AG04450 (cell line): ENCODE measurements at regions not wholly inside any gene's neighbourhood (a gene's known extent, or its start where the extent isn't known, plus 50 kb on each side); places are given as distances from the start of the nearest gene placed in this dataset.
A peak's percentile ranks its signal among the peaks of the same experiment; 100 is the strongest.

Experiments
- CTCF ChIA-PET: fragments of 300-600, 350-600 bp; formaldehyde crosslinking; extraction: SDS; loops from one replicate; lab custom pipeline; 2022; ENCODE audit warnings: antibody characterized with exemption, inconsistent platforms; lab: Charles Lee
- POLR2A ChIA-PET: fragments of 350-600 bp; formaldehyde crosslinking; extraction: SDS; loops from one replicate; lab custom pipeline; 2021; ENCODE audit warnings: antibody characterized with exemption, inconsistent platforms; lab: Yijun Ruan, JAX
- DNase-seq: peaks from one replicate; pipeline ENCODE4 v3.0.0-alpha.2; 2011; ENCODE audit warnings: low read depth, low spot score
- H3K27ac ChIP-seq: one replicate; pipeline ENCODE4 v1.5.1; 2012; ENCODE audit warnings: low read depth, low read length, control low read depth
- H3K27me3 ChIP-seq: one replicate; pipeline ENCODE4 v1.6.0; 2012; ENCODE audit warnings: low read length; ENCODE audit not compliant: control insufficient read depth, insufficient read depth
- H3K4me3 ChIP-seq: 2 replicates; pipeline ENCODE4 v1.5.1; 2011; ENCODE audit warnings: mild to moderate bottlenecking, low read depth, low read length, control low read depth
- H3K9me3 ChIP-seq: 2 replicates; pipeline ENCODE4 v1.5.1; 2012; ENCODE audit warnings: low read length; ENCODE audit not compliant: control insufficient read depth, insufficient read depth
- CTCF ChIP-seq: IDR thresholded peaks from 2 replicates; pipeline ENCODE4 v1.5.1; 2011; ENCODE audit warnings: low read depth, low read length, control low read depth, inconsistent platforms

- Histone ChIP-seq H3K27ac (no peak overlapping the region), H3K4me3 (no peak overlapping the region), H3K9me3 (no peaks in the 10 kb centered on the region), H3K27me3 (no peaks in the 10 kb centered on the region)
- ChIA-PET POLR2A (no interaction called here), CTCF (interaction anchor here (0.9 to 4.1 kb wide), 2 partner anchors 89 to 164 kb away, joined by 3 to 99 read pairs; partner anchors contain the start of gene SPSB1)
- DNase-seq = no peak
- no peak for TF ChIP-seq CTCF
These were observed 85.4 kb upstream of the SLC25A33 start for GRCh38 chr1:9453779-9454418.

GRCh38 chr1:9454494-9455066 is 84.7 kb upstream of the SLC25A33 start:
- Histone ChIP-seq H3K4me3 (no peak overlapping the region), H3K9me3 (no peaks in the 10 kb centered on the region), H3K27me3 (peaks cover 2% of the 10 kb centered on the region), H3K27ac (no peak overlapping the region)
- no peak for DNase-seq
- ChIA-PET CTCF (interaction anchor here (0.9 to 4.1 kb wide), 5 partner anchors 10 to 165 kb away, joined by 3 to 99 read pairs (median 8); partner anchors contain the start of gene SPSB1), POLR2A (no interaction called here)
- TF ChIP-seq CTCF = no peak

GRCh38 chr1:9455487-9456234 is 83.6 kb upstream of the SLC25A33 start:
- ChIA-PET POLR2A (interaction anchor here (0.5 kb wide), 1 partner anchor 302 kb away, joined by 3 read pairs; no protein-coding TSS in a partner anchor), CTCF (interaction anchor here (0.5 to 4.1 kb wide), 40 partner anchors 8 to 1001 kb away, joined by 3 to 99 read pairs (median 4); partner anchors contain the start of gene SPSB1)
- no peak overlapping the region for H3K27ac ChIP-seq
- DNase-seq = no peak
- H3K27me3 ChIP-seq = peaks cover 8% of the 10 kb centered on the region
- no peaks in the 10 kb centered on the region for H3K9me3 ChIP-seq
- peak; percentile 87 for TF ChIP-seq CTCF
- H3K4me3 ChIP-seq = no peak overlapping the region

GRCh38 chr1:9456833-9457232 is 82.4 kb upstream of the SLC25A33 start:
- ChIA-PET CTCF (interaction anchor here (1.8 to 4.1 kb wide), 5 partner anchors 10 to 189 kb away, joined by 4 to 99 read pairs (median 11); partner anchors contain the start of gene SPSB1), POLR2A (no interaction called here)
- H3K4me3 ChIP-seq = no peak overlapping the region
- no peaks in the 10 kb centered on the region for H3K9me3 ChIP-seq
- no peak for DNase-seq
- peaks cover 13% of the 10 kb centered on the region for H3K27me3 ChIP-seq
- no peak overlapping the region for H3K27ac ChIP-seq
- TF ChIP-seq CTCF = no peak
